Fibroblast of the aortic adventitia (primary cell): ENCODE measurements at regions not wholly inside any gene's neighbourhood (a gene's known extent, or its start where the extent isn't known, plus 50 kb on each side); places are given as distances from the start of the nearest gene placed in this dataset.

Source experiments
- DNase-seq: peaks from one replicate; pipeline ENCODE4 v3.0.0-alpha.2; 2010; ENCODE audit warnings: low read depth
- H3K4me3 ChIP-seq: 2 replicates; pipeline ENCODE4 v1.5.1; 2011; ENCODE audit warnings: low read depth, mild to moderate bottlenecking, control low read depth, low read length, moderate library complexity
- CTCF ChIP-seq: IDR thresholded peaks from 2 replicates; pipeline ENCODE4 v1.5.1; 2011; ENCODE audit warnings: mild to moderate bottlenecking, low read length, control low read depth, inconsistent platforms; ENCODE audit not compliant: insufficient read depth

GRCh38 chr2:9751831-9752230 is 91.4 kb upstream of the TAF1B start:
- TF ChIP-seq CTCF, result no peak
- no peak overlapping the region for H3K4me3 ChIP-seq
- DNase-seq, result no peak

GRCh38 chr2:9752441-9753275 is 90.6 kb upstream of the TAF1B start:
- peak; percentile 78 for DNase-seq
- H3K4me3 ChIP-seq, result peak overlapping the region; percentile 56
- TF ChIP-seq CTCF, result no peak

GRCh38 chr2:9753276-9753600 is 90.0 kb upstream of the TAF1B start:
- no peak for TF ChIP-seq CTCF
- DNase-seq, result peak; percentile 95
- peak overlapping the region; percentile 56 for H3K4me3 ChIP-seq

- DNase-seq, result no peak
- H3K4me3 ChIP-seq, result peak overlapping the region; percentile 37
- TF ChIP-seq CTCF, result no peak
Observed at GRCh38 chr2:9753665-9754531, 89.4 kb upstream of the TAF1B start.

- no peak overlapping the region for H3K4me3 ChIP-seq
- TF ChIP-seq CTCF, result no peak
- DNase-seq, result no peak
Observed at GRCh38 chr2:9754532-9754887, 88.8 kb upstream of the TAF1B start.

GRCh38 chr2:9755008-9755407 is 88.3 kb upstream of the TAF1B start:
- no peak for DNase-seq
- H3K4me3 ChIP-seq, result no peak overlapping the region
- no peak for TF ChIP-seq CTCF
